Large intestine (tissue), 3 donors: ENCODE measurements at regions not wholly inside any gene's neighbourhood (a gene's known extent, or its start where the extent isn't known, plus 50 kb on each side); places are given as distances from the start of the nearest gene placed in this dataset.

Experiments used
- DNase-seq, 2 donors: peaks; one replicate each; pipeline versions ENCODE4 v3.0.0 to v3.0.0-alpha.2; 2013
- H3K27ac ChIP-seq: one replicate; pipeline ENCODE4 v1.5.1; 2013; ENCODE audit warnings: low read length
- H3K27me3 ChIP-seq: 2 replicates; pipeline ENCODE4 v1.6.1; 2013; ENCODE audit warnings: low read length; ENCODE audit not compliant: control insufficient read depth, insufficient read depth
- H3K36me3 ChIP-seq: 2 replicates; pipeline ENCODE4 v1.6.1; 2013; ENCODE audit warnings: low read length; ENCODE audit not compliant: control insufficient read depth, insufficient read depth
- H3K4me1 ChIP-seq: one replicate; pipeline ENCODE4 v1.6.1; 2013; ENCODE audit warnings: low read length; ENCODE audit not compliant: control insufficient read depth, insufficient read depth
- H3K4me3 ChIP-seq: one replicate; pipeline ENCODE4 v1.5.1; 2013; ENCODE audit warnings: low read length
- H3K9me3 ChIP-seq: one replicate; pipeline ENCODE4 v1.6.1; 2013; ENCODE audit warnings: mild to moderate bottlenecking, low read depth, low read length, moderate library complexity; ENCODE audit not compliant: control insufficient read depth
- WGBS: methylation state at CpG from one replicate; pipeline ENCODE4 v1.1.5; 2013; ENCODE audit warnings: low lambda C conversion rate; ENCODE audit not compliant: insufficient coverage; 5-methylcytosine and 5-hydroxymethylcytosine counted together

- DNase-seq, result peak in 1 of 2 donors; percentile 60
- H3K9me3 ChIP-seq, result no peaks in the 10 kb centered on the region
- no peaks in the 10 kb centered on the region for H3K36me3 ChIP-seq
- no peak overlapping the region for H3K4me3 ChIP-seq
- WGBS, result no CpG with 5 or more reads among the region's 14 CpGs
- H3K4me1 ChIP-seq, result peaks cover 89% of the 10 kb centered on the region
- no peaks in the 10 kb centered on the region for H3K27me3 ChIP-seq
- H3K27ac ChIP-seq, result peak overlapping the region; percentile 91
These were observed 57.0 kb upstream of the TARBP1 start for GRCh38 chr1:234535763-234536515.

GRCh38 chr1:234535218-234535617 lies 56.2 kb upstream of the TARBP1 start:
- WGBS, result 58% methylated on average over 2 of the region's 7 CpGs
- H3K27ac ChIP-seq, result peak overlapping the region; percentile 91
- H3K4me3 ChIP-seq, result no peak overlapping the region
- no peaks in the 10 kb centered on the region for H3K9me3 ChIP-seq
- H3K4me1 ChIP-seq, result peaks cover 89% of the 10 kb centered on the region
- DNase-seq, result no peak
- no peaks in the 10 kb centered on the region for H3K27me3 ChIP-seq
- no peaks in the 10 kb centered on the region for H3K36me3 ChIP-seq

GRCh38 chr1:234533975-234534876 lies 55.2 kb upstream of the TARBP1 start:
- Histone ChIP-seq H3K4me3 (no peak overlapping the region), H3K36me3 (no peaks in the 10 kb centered on the region), H3K27me3 (no peaks in the 10 kb centered on the region), H3K27ac (peak overlapping the region; percentile 91), H3K9me3 (no peaks in the 10 kb centered on the region), H3K4me1 (peaks cover 81% of the 10 kb centered on the region)
- no CpG with 5 or more reads among the region's 14 CpGs for WGBS
- peak; percentile 75 to 76 for DNase-seq

GRCh38 chr1:234533034-234533891 lies 54.3 kb upstream of the TARBP1 start:
- 79% methylated on average over 3 of the region's 12 CpGs for WGBS
- Histone ChIP-seq H3K27me3 (no peaks in the 10 kb centered on the region), H3K9me3 (no peaks in the 10 kb centered on the region), H3K4me3 (no peak overlapping the region), H3K27ac (peak overlapping the region; percentile 91), H3K36me3 (no peaks in the 10 kb centered on the region), H3K4me1 (peaks cover 79% of the 10 kb centered on the region)
- no peak for DNase-seq

- peak in 1 of 2 donors; percentile 68 for DNase-seq
- Histone ChIP-seq H3K9me3 (no peaks in the 10 kb centered on the region), H3K27ac (peak overlapping the region; percentile 91), H3K4me1 (peaks cover 80% of the 10 kb centered on the region), H3K4me3 (no peak overlapping the region), H3K27me3 (no peaks in the 10 kb centered on the region), H3K36me3 (no peaks in the 10 kb centered on the region)
- WGBS, result no CpG with 5 or more reads among the region's 7 CpGs
These were observed 53.5 kb upstream of the TARBP1 start for GRCh38 chr1:234532503-234532922.

GRCh38 chr1:234531151-234531635 lies 52.2 kb upstream of the TARBP1 start:
- H3K4me1 ChIP-seq, result peaks cover 69% of the 10 kb centered on the region
- H3K9me3 ChIP-seq, result no peaks in the 10 kb centered on the region
- WGBS, result no CpG with 5 or more reads among the region's 20 CpGs
- no peak overlapping the region for H3K4me3 ChIP-seq
- no peaks in the 10 kb centered on the region for H3K36me3 ChIP-seq
- no peaks in the 10 kb centered on the region for H3K27me3 ChIP-seq
- DNase-seq, result no peak
- H3K27ac ChIP-seq, result peak overlapping the region; percentile 91

GRCh38 chr1:234530672-234531071 lies 51.7 kb upstream of the TARBP1 start:
- Histone ChIP-seq H3K36me3 (no peaks in the 10 kb centered on the region), H3K27me3 (no peaks in the 10 kb centered on the region), H3K27ac (peak overlapping the region; percentile 91), H3K4me1 (peaks cover 65% of the 10 kb centered on the region), H3K9me3 (no peaks in the 10 kb centered on the region), H3K4me3 (no peak overlapping the region)
- 100% methylated on average over 2 of the region's 11 CpGs for whole genome bisulfite sequencing
- no peak for DNase-seq

GRCh38 chr1:234529950-234530237 lies 50.9 kb upstream of the TARBP1 start:
- Histone ChIP-seq H3K27ac (no peak overlapping the region), H3K9me3 (no peaks in the 10 kb centered on the region), H3K4me1 (peaks cover 57% of the 10 kb centered on the region), H3K36me3 (no peaks in the 10 kb centered on the region), H3K4me3 (no peak overlapping the region), H3K27me3 (no peaks in the 10 kb centered on the region)
- no peak for DNase-seq
- no CpG with 5 or more reads among the region's 2 CpGs for WGBS

GRCh38 chr1:234529095-234529949 lies 50.3 kb upstream of the TARBP1 start:
- no peaks in the 10 kb centered on the region for H3K27me3 ChIP-seq
- WGBS, result no CpG with 5 or more reads among the region's 8 CpGs
- peak overlapping the region; percentile 81 for H3K27ac ChIP-seq
- H3K4me3 ChIP-seq, result no peak overlapping the region
- H3K4me1 ChIP-seq, result peaks cover 51% of the 10 kb centered on the region
- no peaks in the 10 kb centered on the region for H3K36me3 ChIP-seq
- no peaks in the 10 kb centered on the region for H3K9me3 ChIP-seq
- no peak for DNase-seq
